ENCODE measurements at regions not wholly inside any gene's neighbourhood (a gene's known extent, or its start where the extent isn't known, plus 50 kb on each side); places are given as distances from the start of the nearest gene placed in this dataset.

DNA sequence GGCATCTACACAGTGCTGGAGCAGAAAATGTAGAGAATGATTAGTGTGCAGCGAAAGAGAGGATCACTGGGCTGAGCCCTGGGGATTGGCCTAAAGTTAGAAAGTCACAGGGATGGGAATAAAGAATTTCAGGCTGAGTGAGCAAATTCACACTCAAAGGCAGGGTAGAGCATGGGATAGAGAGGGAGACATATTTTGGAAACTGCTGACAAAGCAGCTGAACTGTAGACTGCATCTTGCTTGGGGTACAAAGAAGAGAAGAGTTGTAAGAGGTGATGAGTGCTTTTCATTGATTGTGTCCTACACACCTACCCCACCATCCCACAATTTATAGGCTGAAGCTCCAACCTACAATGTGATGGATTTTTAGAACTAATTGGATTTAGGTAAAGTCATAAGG, 677.8 kb downstream of the TAF11L14 start:
- no peak for ATAC-seq
- Histone ChIP-seq H3K27ac (ENCODE audit: low read depth) (no peak overlapping the region), H3F3A (replicated peaks; ENCODE audit: low read depth) (no peaks in the 10 kb centered on the region), H3K4me3 (no peak overlapping the region), H3K4me2 (no peak overlapping the region), H2AFZ (no peak overlapping the region), H3K27me3 (ENCODE audit: insufficient read depth) (no peaks in the 10 kb centered on the region), H3K4me1 (ENCODE audit: insufficient read depth) (no peaks in the 10 kb centered on the region), H3K79me2 (replicated peaks; ENCODE audit: insufficient read depth) (no peaks in the 10 kb centered on the region), H3K9me2 (ENCODE audit: insufficient read depth) (no peaks in the 10 kb centered on the region), H3K36me3 (ENCODE audit: insufficient read depth) (no peaks in the 10 kb centered on the region), H4K20me1 (replicated peaks; ENCODE audit: insufficient read depth) (no peaks in the 10 kb centered on the region)
- no peak overlapping the region for H3K4me3 Mint-ChIP-seq
- peaks cover 5% of the 10 kb centered on the region for H3K27me3 Mint-ChIP-seq (ENCODE audit: insufficient read depth, low read depth, poor library complexity)
- DNase-seq (ENCODE audit: low spot score) = no peak
- H3K27ac Mint-ChIP-seq = no peak overlapping the region
- TF ChIP-seq ZNF331 (CRISPR knock-in tag; IDR thresholded peaks at IDR 0.05; ENCODE audit: low read depth) (no peak), ZNF462 (CRISPR knock-in tag; IDR thresholded peaks at IDR 0.05) (no peak)
- H3K9me3 Mint-ChIP-seq = peaks cover 33% of the 10 kb centered on the region; the same call in 2 of the 3 replicates
- peaks cover 20% of the 10 kb centered on the region; the same call in 2 of the 3 replicates for H3K36me3 Mint-ChIP-seq (ENCODE audit: low read depth)
- H3K4me1 Mint-ChIP-seq = no peaks in the 10 kb centered on the region

DNA sequence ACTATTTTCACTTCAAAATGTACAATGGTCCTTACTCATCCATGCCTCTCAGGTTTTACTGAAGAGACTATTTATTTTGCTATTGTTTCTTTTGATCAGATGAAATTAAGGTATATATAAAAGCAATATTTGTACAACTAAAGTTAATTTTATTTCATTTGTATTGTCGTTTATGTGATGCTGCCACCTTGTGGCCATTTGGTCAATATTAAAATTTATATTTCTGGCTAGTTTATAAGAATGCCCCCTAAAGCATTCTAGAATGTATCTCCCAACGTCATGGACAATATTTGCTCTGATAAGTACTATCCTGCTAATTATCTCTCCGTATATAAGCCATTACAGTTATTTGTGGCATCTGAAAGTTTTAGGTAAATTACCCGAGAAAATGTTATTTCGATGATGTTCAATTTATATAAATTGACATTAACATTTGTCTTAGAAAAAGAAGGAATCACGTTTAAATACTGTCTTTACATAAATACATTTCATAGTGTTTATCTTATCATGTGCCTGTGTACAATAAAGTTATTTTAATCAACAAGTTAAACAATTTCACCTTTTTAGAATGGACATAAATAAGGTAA, 680.0 kb downstream of the TAF11L14 start:
- Histone ChIP-seq H3K27me3 (ENCODE audit: insufficient read depth) (no peaks in the 10 kb centered on the region), H3K4me2 (no peak overlapping the region), H3K4me3 (no peak overlapping the region), H3K36me3 (ENCODE audit: insufficient read depth) (no peaks in the 10 kb centered on the region), H4K20me1 (replicated peaks; ENCODE audit: insufficient read depth) (no peaks in the 10 kb centered on the region), H3F3A (replicated peaks; ENCODE audit: low read depth) (no peaks in the 10 kb centered on the region), H2AFZ (no peak overlapping the region), H3K79me2 (replicated peaks; ENCODE audit: insufficient read depth) (no peaks in the 10 kb centered on the region), H3K9me2 (ENCODE audit: insufficient read depth) (no peaks in the 10 kb centered on the region), H3K27ac (ENCODE audit: low read depth) (no peak overlapping the region), H3K4me1 (ENCODE audit: insufficient read depth) (no peaks in the 10 kb centered on the region)
- Mint-ChIP-seq H3K4me1 (no peaks in the 10 kb centered on the region), H3K27me3 (ENCODE audit: insufficient read depth, low read depth, poor library complexity) (peaks cover 3% of the 10 kb centered on the region), H3K36me3 (ENCODE audit: low read depth) (peaks cover 11% of the 10 kb centered on the region; the same call in 2 of the 3 replicates), H3K9me3 (peaks cover 14% of the 10 kb centered on the region; the same call in 2 of the 3 replicates), H3K27ac (no peak overlapping the region), H3K4me3 (no peak overlapping the region)
- ATAC-seq (no peak), DNase-seq (ENCODE audit: low spot score) (peak; percentile 44)
- no peak for TF ChIP-seq ETS1 (IDR thresholded peaks at IDR 0.05)
- TF ChIP-seq, protein P1, sequence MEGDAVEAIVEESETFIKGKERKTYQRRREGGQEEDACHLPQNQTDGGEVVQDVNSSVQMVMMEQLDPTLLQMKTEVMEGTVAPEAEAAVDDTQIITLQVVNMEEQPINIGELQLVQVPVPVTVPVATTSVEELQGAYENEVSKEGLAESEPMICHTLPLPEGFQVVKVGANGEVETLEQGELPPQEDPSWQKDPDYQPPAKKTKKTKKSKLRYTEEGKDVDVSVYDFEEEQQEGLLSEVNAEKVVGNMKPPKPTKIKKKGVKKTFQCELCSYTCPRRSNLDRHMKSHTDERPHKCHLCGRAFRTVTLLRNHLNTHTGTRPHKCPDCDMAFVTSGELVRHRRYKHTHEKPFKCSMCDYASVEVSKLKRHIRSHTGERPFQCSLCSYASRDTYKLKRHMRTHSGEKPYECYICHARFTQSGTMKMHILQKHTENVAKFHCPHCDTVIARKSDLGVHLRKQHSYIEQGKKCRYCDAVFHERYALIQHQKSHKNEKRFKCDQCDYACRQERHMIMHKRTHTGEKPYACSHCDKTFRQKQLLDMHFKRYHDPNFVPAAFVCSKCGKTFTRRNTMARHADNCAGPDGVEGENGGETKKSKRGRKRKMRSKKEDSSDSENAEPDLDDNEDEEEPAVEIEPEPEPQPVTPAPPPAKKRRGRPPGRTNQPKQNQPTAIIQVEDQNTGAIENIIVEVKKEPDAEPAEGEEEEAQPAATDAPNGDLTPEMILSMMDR (conservative IDR thresholded peaks at IDR 0.05; ENCODE audit: low read depth in 2 of 2) = peak in 1 of 2 experiments; percentile 81; a peak in 3 of 4 replicates
- no peak for TF ChIP-seq EZH2phosphoT487 (IDR thresholded peaks at IDR 0.05; ENCODE audit: unreplicated experiment)
